Fibroblast of lung (primary cell): ENCODE measurements at regions not wholly inside any gene's neighbourhood (a gene's known extent, or its start where the extent isn't known, plus 50 kb on each side); places are given as distances from the start of the nearest gene placed in this dataset.

ENCODE experiments used
- CTCF ChIP-seq, 2 donors: IDR thresholded peaks in 1 of 2; conservative IDR thresholded peaks in 1 of 2; 1 replicate in 1 of 2; 2 replicates in 1 of 2; pipeline ENCODE4 v1.5.1; 2011 to 2012; ENCODE audit warnings: low read length in 2 of 2, control low read depth in 1 of 2, inconsistent platforms in 1 of 2, low read depth in 1 of 2, mild to moderate bottlenecking in 1 of 2
- EZH2 ChIP-seq: IDR thresholded peaks from 2 replicates; pipeline ENCODE4 v1.5.1; 2012; ENCODE audit warnings: low read length, control low read depth, mild to moderate bottlenecking; ENCODE audit errors: missing control alignments

- no peak for TF ChIP-seq EZH2
- no peak for TF ChIP-seq CTCF (conservative IDR thresholded peaks at IDR 0.05 in 1 of 2, IDR thresholded peaks at IDR 0.05 in 1 of 2; ENCODE audit: low read depth in 1 of 2, low read length in 2 of 2)
These were observed 770.1 kb downstream of the KCNJ18 start for GRCh38 chr17:22462461-22462860.
